Smooth muscle cell (in vitro differentiated cells): ENCODE measurements at regions not wholly inside any gene's neighbourhood (a gene's known extent, or its start where the extent isn't known, plus 50 kb on each side); places are given as distances from the start of the nearest gene placed in this dataset.

Source experiments
- DNase-seq: peaks from one replicate; lab custom pipeline; 2025; ENCODE audit not compliant: unreplicated experiment; lab: John Stamatoyannopoulos, UW
- H2AFZ ChIP-seq: fragments of 200-600 bp; sonication (generic); 2 replicates; pipeline ENCODE4 v1.6.0; 2016; ENCODE audit warnings: antibody characterized with exemption, low read depth, mild to moderate bottlenecking
- H3F3A ChIP-seq: fragments of 200-600 bp; sonication (generic); 2 replicates; pipeline ENCODE4 v1.6.0; 2017; ENCODE audit warnings: antibody characterized with exemption, low read depth
- H3K27ac ChIP-seq: fragments of 200-600 bp; sonication (generic); 2 replicates; pipeline ENCODE4 v1.5.1; 2016; ENCODE audit warnings: low read depth, mild to moderate bottlenecking
- H3K27me3 ChIP-seq: fragments of 200-600 bp; sonication (generic); 2 replicates; pipeline ENCODE4 v1.6.1; 2016; ENCODE audit warnings: low read depth, mild to moderate bottlenecking
- H3K36me3 ChIP-seq: fragments of 200-600 bp; sonication (generic); 2 replicates; pipeline ENCODE4 v1.5.1; 2016; ENCODE audit warnings: low read depth
- H3K4me1 ChIP-seq: fragments of 200-600 bp; sonication (generic); 2 replicates; pipeline ENCODE4 v1.5.1; 2016; ENCODE audit warnings: low read depth
- H3K4me2 ChIP-seq: fragments of 200-600 bp; sonication (generic); 2 replicates; pipeline ENCODE4 v1.6.0; 2016; ENCODE audit warnings: mild to moderate bottlenecking
- H3K4me3 ChIP-seq: fragments of 200-600 bp; sonication (generic); 2 replicates; pipeline ENCODE4 v1.5.1; 2016; ENCODE audit warnings: mild to moderate bottlenecking
- H3K79me2 ChIP-seq: fragments of 200-600 bp; sonication (generic); 2 replicates; pipeline ENCODE4 v1.6.0; 2016; ENCODE audit warnings: low read depth, mild to moderate bottlenecking
- H3K9ac ChIP-seq: fragments of 200-600 bp; sonication (generic); 2 replicates; pipeline ENCODE4 v1.6.0; 2016; ENCODE audit warnings: low read depth
- H3K9me3 ChIP-seq: fragments of 200-600 bp; sonication (generic); replicated peaks from 2 replicates; pipeline ENCODE4 v1.5.1; 2016; ENCODE audit warnings: low read depth
- H4K20me1 ChIP-seq: fragments of 200-600 bp; sonication (generic); 2 replicates; pipeline ENCODE4 v1.6.0; 2016; ENCODE audit warnings: low read depth
- WGBS: methylation state at CpG from one replicate; pipeline ENCODE4 v1.1.7; 2016; ENCODE audit warnings: low lambda C conversion rate; 5-methylcytosine and 5-hydroxymethylcytosine counted together
- TF ChIP-seq, protein P1 (sequence below): fragments of 200-600 bp; sonication (generic); IDR thresholded peaks from 2 replicates; pipeline ENCODE4 v1.5.1; 2017; ENCODE audit warnings: borderline replicate concordance, mild to moderate bottlenecking, antibody characterized with exemption; ENCODE audit not compliant: insufficient read depth, poor library complexity, severe bottlenecking

DNA sequence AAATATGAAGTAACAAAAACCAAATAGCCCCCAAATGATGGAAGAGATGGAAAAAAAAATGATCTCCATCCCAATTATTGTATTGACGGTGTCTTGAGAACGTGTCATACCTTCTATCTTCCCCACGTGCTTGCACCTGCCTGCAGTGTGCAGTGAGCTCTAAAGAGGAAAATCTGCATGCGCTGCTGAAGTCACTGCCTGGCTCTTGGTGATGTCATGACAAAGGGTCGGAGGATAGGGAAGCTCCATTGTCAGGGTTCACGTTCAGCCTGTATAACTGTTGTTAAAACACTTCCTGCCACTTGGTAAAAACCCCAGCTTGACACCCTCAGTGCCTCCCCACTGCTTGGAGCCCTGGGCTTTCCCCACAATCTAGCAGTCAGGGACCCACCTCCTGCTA is 549.2 kb upstream of the MKI67 start:
- Histone ChIP-seq H3K4me1 (no peaks in the 10 kb centered on the region), H3K79me2 (no peaks in the 10 kb centered on the region), H2AFZ (no peak overlapping the region), H3K27me3 (peaks cover 4% of the 10 kb centered on the region), H3F3A (no peaks in the 10 kb centered on the region), H3K9me3 (no peaks in the 10 kb centered on the region), H3K9ac (no peak overlapping the region), H4K20me1 (no peaks in the 10 kb centered on the region), H3K4me2 (no peak overlapping the region), H3K36me3 (no peaks in the 10 kb centered on the region), H3K4me3 (no peak overlapping the region), H3K27ac (no peak overlapping the region)
- TF ChIP-seq, protein P1, sequence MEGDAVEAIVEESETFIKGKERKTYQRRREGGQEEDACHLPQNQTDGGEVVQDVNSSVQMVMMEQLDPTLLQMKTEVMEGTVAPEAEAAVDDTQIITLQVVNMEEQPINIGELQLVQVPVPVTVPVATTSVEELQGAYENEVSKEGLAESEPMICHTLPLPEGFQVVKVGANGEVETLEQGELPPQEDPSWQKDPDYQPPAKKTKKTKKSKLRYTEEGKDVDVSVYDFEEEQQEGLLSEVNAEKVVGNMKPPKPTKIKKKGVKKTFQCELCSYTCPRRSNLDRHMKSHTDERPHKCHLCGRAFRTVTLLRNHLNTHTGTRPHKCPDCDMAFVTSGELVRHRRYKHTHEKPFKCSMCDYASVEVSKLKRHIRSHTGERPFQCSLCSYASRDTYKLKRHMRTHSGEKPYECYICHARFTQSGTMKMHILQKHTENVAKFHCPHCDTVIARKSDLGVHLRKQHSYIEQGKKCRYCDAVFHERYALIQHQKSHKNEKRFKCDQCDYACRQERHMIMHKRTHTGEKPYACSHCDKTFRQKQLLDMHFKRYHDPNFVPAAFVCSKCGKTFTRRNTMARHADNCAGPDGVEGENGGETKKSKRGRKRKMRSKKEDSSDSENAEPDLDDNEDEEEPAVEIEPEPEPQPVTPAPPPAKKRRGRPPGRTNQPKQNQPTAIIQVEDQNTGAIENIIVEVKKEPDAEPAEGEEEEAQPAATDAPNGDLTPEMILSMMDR, result no peak
- DNase-seq, result no peak
- WGBS, result 83% methylated on average over 6 of the region's 6 CpGs

DNA sequence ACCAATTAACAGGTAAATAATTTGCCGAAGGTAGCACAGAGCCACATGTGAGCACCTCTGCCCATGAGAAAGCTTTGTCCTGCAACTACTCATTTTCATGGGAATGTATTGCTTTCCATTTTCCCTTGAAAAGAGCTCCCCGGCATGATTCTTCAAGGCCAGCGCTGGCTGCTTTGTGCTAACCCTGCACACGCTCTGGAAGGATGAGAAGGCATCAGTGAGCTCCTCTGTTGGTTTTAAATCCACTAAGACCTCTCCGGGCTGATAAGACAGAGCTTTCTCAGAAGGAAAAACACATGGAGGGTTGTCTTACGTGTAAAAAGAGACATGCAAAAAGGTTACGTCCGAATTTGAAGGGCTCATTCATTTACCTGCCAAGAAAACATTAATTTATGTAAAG is 553.9 kb upstream of the MKI67 start:
- TF ChIP-seq, protein P1, result no peak
- 79% methylated on average over 8 of the region's 8 CpGs for WGBS
- Histone ChIP-seq H3K4me1 (no peaks in the 10 kb centered on the region), H3K9ac (no peak overlapping the region), H3K79me2 (no peaks in the 10 kb centered on the region), H2AFZ (no peak overlapping the region), H3F3A (no peaks in the 10 kb centered on the region), H3K4me2 (no peak overlapping the region), H3K27me3 (peaks cover 8% of the 10 kb centered on the region), H3K4me3 (no peak overlapping the region), H3K9me3 (no peaks in the 10 kb centered on the region), H3K36me3 (no peaks in the 10 kb centered on the region), H4K20me1 (no peaks in the 10 kb centered on the region), H3K27ac (no peak overlapping the region)
- no peak for DNase-seq

DNA sequence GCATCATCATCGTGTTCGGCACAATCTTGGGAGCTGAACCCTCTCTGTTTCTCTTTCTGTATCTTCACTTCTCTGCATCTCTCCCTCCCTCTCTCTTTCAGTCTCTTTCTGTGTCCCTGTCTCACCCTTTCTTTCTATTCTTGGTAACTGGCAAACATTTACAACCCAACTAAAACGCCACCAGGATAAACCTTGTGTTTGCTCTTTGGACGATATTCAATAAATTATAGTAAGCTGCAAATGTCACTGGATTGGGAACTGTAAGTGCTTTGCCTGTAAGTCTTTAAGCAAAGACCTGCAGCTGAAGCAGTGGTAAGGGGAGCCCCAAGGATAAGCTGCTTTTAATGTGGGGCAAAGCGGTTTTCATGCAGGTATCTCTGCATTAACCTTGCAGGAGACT is 558.0 kb upstream of the MKI67 start:
- Histone ChIP-seq H3K79me2 (no peaks in the 10 kb centered on the region), H3K4me3 (no peak overlapping the region), H3F3A (no peaks in the 10 kb centered on the region), H3K36me3 (no peaks in the 10 kb centered on the region), H3K4me2 (no peak overlapping the region), H3K4me1 (no peaks in the 10 kb centered on the region), H3K9me3 (no peaks in the 10 kb centered on the region), H3K27me3 (peaks cover 7% of the 10 kb centered on the region), H2AFZ (no peak overlapping the region), H3K9ac (no peak overlapping the region), H4K20me1 (no peaks in the 10 kb centered on the region), H3K27ac (no peak overlapping the region)
- DNase-seq, result no peak
- 86% methylated on average over 5 of the region's 5 CpGs for WGBS
- TF ChIP-seq, protein P1, result no peak

DNA sequence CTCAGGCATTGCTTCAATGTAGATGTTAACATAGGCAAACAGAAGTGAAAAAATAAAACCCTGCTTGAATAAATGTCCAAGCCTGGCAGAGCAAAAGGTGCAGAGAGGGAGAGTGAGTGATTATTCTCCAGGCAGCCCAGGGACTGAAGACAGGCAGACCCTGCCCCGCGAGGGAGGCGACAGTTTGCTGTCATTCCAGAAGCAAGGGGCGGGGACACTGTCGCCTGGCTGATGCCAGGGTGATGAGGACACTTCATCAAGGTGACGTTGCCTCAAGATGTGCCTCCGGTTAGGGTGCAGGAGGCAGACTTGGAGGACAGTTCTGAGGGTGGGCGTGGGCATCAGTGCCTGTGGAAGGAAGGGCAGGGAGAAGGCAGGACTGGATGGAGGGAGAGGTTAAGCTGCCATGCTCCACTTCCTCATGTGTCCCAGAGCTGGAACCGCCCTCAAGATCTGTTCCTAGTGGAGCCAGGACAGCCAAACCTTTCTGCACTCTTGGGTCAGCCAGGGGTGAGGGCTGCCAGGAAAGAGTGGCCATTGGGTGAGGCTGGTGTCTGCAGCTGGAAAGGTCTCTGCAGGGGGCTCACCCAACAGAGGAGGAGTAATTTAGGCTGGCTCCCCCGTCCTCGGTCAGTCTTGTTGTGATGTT is 560.5 kb upstream of the MKI67 start:
- H3K27me3 ChIP-seq, result peaks cover 13% of the 10 kb centered on the region
- TF ChIP-seq, protein P1, result no peak
- 83% methylated on average over 11 of the region's 11 CpGs for WGBS
- H3K79me2 ChIP-seq, result no peaks in the 10 kb centered on the region
- no peaks in the 10 kb centered on the region for H3K4me1 ChIP-seq
- no peak overlapping the region for H2AFZ ChIP-seq
- no peak overlapping the region for H3K4me3 ChIP-seq
- H3K9ac ChIP-seq, result no peak overlapping the region
- H3K36me3 ChIP-seq, result no peaks in the 10 kb centered on the region
- H3F3A ChIP-seq, result no peaks in the 10 kb centered on the region
- H3K4me2 ChIP-seq, result no peak overlapping the region
- H3K9me3 ChIP-seq, result no peaks in the 10 kb centered on the region
- H3K27ac ChIP-seq, result no peak overlapping the region
- DNase-seq, result no peak
- H4K20me1 ChIP-seq, result no peaks in the 10 kb centered on the region
